ENCODE measurements at regions not wholly inside any gene's neighbourhood (a gene's known extent, or its start where the extent isn't known, plus 50 kb on each side); places are given as distances from the start of the nearest gene placed in this dataset.

GRCh38 chr16:49967012-49967559 is 57.9 kb upstream of the CNEP1R1 start:
- TF ChIP-seq POLR2A (IDR thresholded peaks at IDR 0.05): no peak
- TF ChIP-seq CTCF (IDR thresholded peaks at IDR 0.05): no peak
